Naive thymus-derived CD4-positive, alpha-beta T cell (primary cell): ENCODE measurements at regions not wholly inside any gene's neighbourhood (a gene's known extent, or its start where the extent isn't known, plus 50 kb on each side); places are given as distances from the start of the nearest gene placed in this dataset.

Experiments
- ATAC-seq: fragments of 150-1000 bp; cut with Tn5 transposase; 2 replicates; pipeline ENCODE4 v1.10.0; 2021; ENCODE audit warnings: mild to moderate bottlenecking, moderate library complexity
- CTCF ChIA-PET: fragments of 350-600 bp; sonication (Branson Sonifier 250); formaldehyde crosslinking; loops from one replicate; lab custom pipeline; 2021; ENCODE audit warnings: antibody characterized with exemption; lab: Charles Lee
- POLR2A ChIA-PET: fragments of 350-600 bp; sonication (Branson Sonifier 250); formaldehyde crosslinking; loops from one replicate; lab custom pipeline; 2021; ENCODE audit warnings: antibody characterized with exemption, inconsistent platforms; lab: Charles Lee
- DNase-seq, 9 donors: peaks; one replicate each; pipeline versions ENCODE4 v3.0.0 to v3.0.0-alpha.2; 2020 to 2022; ENCODE audit warnings: mixed read lengths in 1 of 9
- H3K27ac ChIP-seq: one replicate; pipeline ENCODE4 v1.7.0; 2013; ENCODE audit warnings: mild to moderate bottlenecking, low read depth, low read length, moderate library complexity
- H3K27me3 ChIP-seq, 2 donors: one replicate each; pipeline ENCODE4 v1.7.0; 2013; ENCODE audit warnings: low read length in 2 of 2, mild to moderate bottlenecking in 2 of 2, moderate library complexity in 2 of 2; ENCODE audit not compliant: control insufficient read depth in 2 of 2, insufficient read depth in 2 of 2
- H3K36me3 ChIP-seq, 3 experiments: 1 replicate in 2 of 3; 2 replicates in 1 of 3; pipeline ENCODE4 v1.7.0; 2013; ENCODE audit warnings: low read length in 3 of 3, mild to moderate bottlenecking in 3 of 3, moderate library complexity in 1 of 3; ENCODE audit not compliant: insufficient read depth in 3 of 3, control insufficient read depth in 2 of 3
- H3K4me1 ChIP-seq, 2 donors: one replicate each; pipeline ENCODE4 v1.7.0; 2013; ENCODE audit warnings: low read length in 2 of 2, mild to moderate bottlenecking in 2 of 2, moderate library complexity in 1 of 2; ENCODE audit not compliant: control insufficient read depth in 2 of 2, insufficient read depth in 2 of 2
- H3K4me3 ChIP-seq: 2 replicates; pipeline ENCODE4 v1.7.0; 2013; ENCODE audit warnings: mild to moderate bottlenecking, low read length
- H3K9me3 ChIP-seq, 3 experiments: 1 replicate in 2 of 3; 2 replicates in 1 of 3; pipeline ENCODE4 v1.7.0; 2013; ENCODE audit warnings: low read length in 3 of 3; ENCODE audit not compliant: control insufficient read depth in 2 of 3
- H3K27ac Mint-ChIP-seq, 9 donors: one replicate each; pipeline ENCODE4 v1.8.0; 2020 to 2022; ENCODE audit warnings: mixed read lengths in 9 of 9, mild to moderate bottlenecking in 8 of 9, moderate library complexity in 5 of 9, inconsistent platforms in 2 of 9
- H3K27me3 Mint-ChIP-seq, 5 donors: one replicate each; pipeline ENCODE4 v1.8.0; 2021 to 2022; ENCODE audit warnings: mixed read lengths in 5 of 5, mild to moderate bottlenecking in 1 of 5
- H3K36me3 Mint-ChIP-seq, 5 donors: one replicate each; pipeline ENCODE4 v1.8.0; 2020 to 2022; ENCODE audit warnings: mixed read lengths in 5 of 5, mild to moderate bottlenecking in 3 of 5, inconsistent platforms in 1 of 5
- H3K4me1 Mint-ChIP-seq, 7 donors: one replicate each; pipeline ENCODE4 v1.8.0; 2020 to 2022; ENCODE audit warnings: mixed read lengths in 7 of 7, mild to moderate bottlenecking in 3 of 7, inconsistent platforms in 1 of 7
- H3K4me3 Mint-ChIP-seq, 10 donors: one replicate each; pipeline ENCODE4 v1.8.0; 2020 to 2022; ENCODE audit warnings: mild to moderate bottlenecking in 10 of 10, mixed read lengths in 10 of 10, moderate library complexity in 6 of 10, inconsistent platforms in 2 of 10
- H3K9me3 Mint-ChIP-seq, 11 donors: one replicate each; pipeline ENCODE4 v1.8.0; 2020 to 2022; ENCODE audit warnings: mixed read lengths in 11 of 11, mild to moderate bottlenecking in 4 of 11, inconsistent platforms in 1 of 11, moderate library complexity in 1 of 11
- intact Hi-C, 2 donors: fragments of 100-400 bp; cut with micrococcal nuclease; formaldehyde crosslinking; loops; one replicate each; pipeline ENCODE4 v1.15.1; 2023

- no peak overlapping the region for H3K27ac ChIP-seq
- no peak overlapping the region for H3K4me3 Mint-ChIP-seq
- peaks cover 0 to 6% (median 0%) of the 10 kb centered on the region in 7 donors for H3K4me1 Mint-ChIP-seq
- H3K36me3 Mint-ChIP-seq, result peaks cover 0 to 11% (median 5%) of the 10 kb centered on the region in 5 donors
- no peaks in the 10 kb centered on the region for H3K4me1 ChIP-seq
- H3K27ac Mint-ChIP-seq, result no peak overlapping the region
- ATAC-seq, result no peak
- peaks cover 6 to 34% (median 13%) of the 10 kb centered on the region in 11 donors for H3K9me3 Mint-ChIP-seq
- H3K27me3 Mint-ChIP-seq, result peaks cover 11 to 30% (median 25%) of the 10 kb centered on the region in 5 donors
- no peak for DNase-seq
- H3K36me3 ChIP-seq, result no peaks in the 10 kb centered on the region
- H3K9me3 ChIP-seq, result no peaks in the 10 kb centered on the region
- peaks cover 0 to 7% of the 10 kb centered on the region in 2 donors for H3K27me3 ChIP-seq
- intact Hi-C loops, result no loop called here
- CTCF ChIA-PET, result no interaction called here
- POLR2A ChIA-PET, result no interaction called here
- H3K4me3 ChIP-seq, result no peak overlapping the region
Measured at GRCh38 chr5:6818594-6819511, 105.6 kb downstream of the TENT4A start.

GRCh38 chr5:6819521-6819920, 106.3 kb downstream of the TENT4A start:
- Mint-ChIP-seq H3K27me3 (peaks cover 11 to 35% (median 27%) of the 10 kb centered on the region in 5 donors), H3K27ac (no peak overlapping the region), H3K36me3 (peaks cover 0 to 11% (median 5%) of the 10 kb centered on the region in 5 donors), H3K9me3 (peaks cover 6 to 38% (median 13%) of the 10 kb centered on the region in 11 donors), H3K4me3 (no peak overlapping the region), H3K4me1 (peaks cover 0 to 9% (median 0%) of the 10 kb centered on the region in 7 donors)
- ChIA-PET CTCF (no interaction called here), POLR2A (no interaction called here)
- Histone ChIP-seq H3K27me3 (peaks cover 0 to 7% of the 10 kb centered on the region in 2 donors), H3K27ac (no peak overlapping the region), H3K9me3 (no peaks in the 10 kb centered on the region), H3K4me3 (no peak overlapping the region), H3K36me3 (no peaks in the 10 kb centered on the region), H3K4me1 (no peaks in the 10 kb centered on the region)
- DNase-seq (no peak), ATAC-seq (no peak)
- intact Hi-C loops, result no loop called here

GRCh38 chr5:6820851-6821479, 107.7 kb downstream of the TENT4A start:
- CTCF ChIA-PET, result no interaction called here
- Mint-ChIP-seq H3K27me3 (peaks cover 11 to 34% (median 27%) of the 10 kb centered on the region in 5 donors), H3K4me3 (no peak overlapping the region), H3K27ac (no peak overlapping the region), H3K9me3 (peaks cover 6 to 38% (median 13%) of the 10 kb centered on the region in 11 donors), H3K4me1 (peaks cover 0 to 9% (median 0%) of the 10 kb centered on the region in 7 donors), H3K36me3 (peaks cover 0 to 11% (median 5%) of the 10 kb centered on the region in 5 donors)
- Histone ChIP-seq H3K4me1 (no peaks in the 10 kb centered on the region), H3K4me3 (no peak overlapping the region), H3K36me3 (no peaks in the 10 kb centered on the region), H3K9me3 (no peaks in the 10 kb centered on the region), H3K27ac (no peak overlapping the region), H3K27me3 (peaks cover 0 to 7% of the 10 kb centered on the region in 2 donors)
- intact Hi-C loops, result loop anchor here in 1 of 2 donors (1.0 to 10.0 kb wide), 4 partner anchors 16 to 1326 kb away; no protein-coding TSS in a partner anchor
- POLR2A ChIA-PET, result no interaction called here
- DNase-seq (peak in 6 of 9 donors; percentile 16 to 64 (median 30)), ATAC-seq (peak; percentile 75)

- Mint-ChIP-seq H3K4me3 (no peak overlapping the region), H3K36me3 (peaks cover 0 to 11% (median 5%) of the 10 kb centered on the region in 5 donors), H3K4me1 (peaks cover 0 to 10% (median 0%) of the 10 kb centered on the region in 7 donors), H3K27ac (no peak overlapping the region), H3K9me3 (peaks cover 6 to 38% (median 13%) of the 10 kb centered on the region in 11 donors), H3K27me3 (peaks cover 7 to 32% (median 27%) of the 10 kb centered on the region in 5 donors)
- H3K27me3 ChIP-seq, result peaks cover 0 to 7% of the 10 kb centered on the region in 2 donors
- intact Hi-C loops, result loop anchor here in 1 of 2 donors (10.0 kb wide), 1 partner anchor 1327 kb away; no protein-coding TSS in a partner anchor
- DNase-seq, result no peak
- no peak overlapping the region for H3K4me3 ChIP-seq
- H3K9me3 ChIP-seq, result no peaks in the 10 kb centered on the region
- POLR2A ChIA-PET, result no interaction called here
- no peak for ATAC-seq
- CTCF ChIA-PET, result no interaction called here
- no peaks in the 10 kb centered on the region for H3K4me1 ChIP-seq
- H3K36me3 ChIP-seq, result no peaks in the 10 kb centered on the region
- H3K27ac ChIP-seq, result no peak overlapping the region
Measured at GRCh38 chr5:6822068-6822467, 108.8 kb downstream of the TENT4A start.

GRCh38 chr5:6822556-6823343, 109.5 kb downstream of the TENT4A start:
- no peak overlapping the region for H3K27ac Mint-ChIP-seq
- peaks cover 6 to 32% (median 27%) of the 10 kb centered on the region in 5 donors for H3K27me3 Mint-ChIP-seq
- Histone ChIP-seq H3K27ac (no peak overlapping the region), H3K36me3 (no peaks in the 10 kb centered on the region), H3K4me1 (no peaks in the 10 kb centered on the region), H3K9me3 (no peaks in the 10 kb centered on the region), H3K27me3 (peaks cover 0 to 7% of the 10 kb centered on the region in 2 donors), H3K4me3 (no peak overlapping the region)
- peaks cover 6 to 38% (median 13%) of the 10 kb centered on the region in 11 donors for H3K9me3 Mint-ChIP-seq
- DNase-seq (no peak), ATAC-seq (no peak)
- CTCF ChIA-PET, result no interaction called here
- POLR2A ChIA-PET, result no interaction called here
- intact Hi-C loops, result loop anchor here in 1 of 2 donors (10.0 kb wide), 1 partner anchor 1328 kb away; no protein-coding TSS in a partner anchor
- peak overlapping the region in 1 of 10 donors; percentile 48 for H3K4me3 Mint-ChIP-seq
- H3K36me3 Mint-ChIP-seq, result peaks cover 0 to 11% (median 5%) of the 10 kb centered on the region in 5 donors
- H3K4me1 Mint-ChIP-seq, result peaks cover under 1 to 16% (median 5%) of the 10 kb centered on the region in 7 donors

- Histone ChIP-seq H3K4me1 (peaks cover 0 to under 1% of the 10 kb centered on the region in 2 donors), H3K9me3 (no peaks in the 10 kb centered on the region), H3K27me3 (peaks cover 0 to 4% of the 10 kb centered on the region in 2 donors), H3K4me3 (no peak overlapping the region), H3K27ac (no peak overlapping the region), H3K36me3 (no peaks in the 10 kb centered on the region)
- H3K36me3 Mint-ChIP-seq, result peaks cover 0 to 11% (median 5%) of the 10 kb centered on the region in 5 donors
- H3K4me3 Mint-ChIP-seq, result no peak overlapping the region
- no peak for ATAC-seq
- intact Hi-C loops, result loop anchor here in 1 of 2 donors (10.0 kb wide), 1 partner anchor 1329 kb away; no protein-coding TSS in a partner anchor
- no peak for DNase-seq
- CTCF ChIA-PET, result no interaction called here
- H3K4me1 Mint-ChIP-seq, result peaks cover 6 to 28% (median 16%) of the 10 kb centered on the region in 7 donors
- POLR2A ChIA-PET, result no interaction called here
- H3K27me3 Mint-ChIP-seq, result peaks cover 6 to 32% (median 19%) of the 10 kb centered on the region in 5 donors
- peaks cover 6 to 38% (median 13%) of the 10 kb centered on the region in 11 donors for H3K9me3 Mint-ChIP-seq
- H3K27ac Mint-ChIP-seq, result no peak overlapping the region
Measured at GRCh38 chr5:6823996-6824395, 110.8 kb downstream of the TENT4A start.
